ACC112 (cell line): ENCODE measurements at regions not wholly inside any gene's neighbourhood (a gene's known extent, or its start where the extent isn't known, plus 50 kb on each side); places are given as distances from the start of the nearest gene placed in this dataset.
A peak's percentile ranks its signal among the peaks of the same experiment; 100 is the strongest.

ENCODE experiments used
- H2AFZ ChIP-seq: fragments of 200-600 bp; sonication (generic); one replicate; pipeline ENCODE4 v1.6.0; 2017; ENCODE audit warnings: antibody characterized with exemption, low read length; ENCODE audit not compliant: unreplicated experiment
- H3K27ac ChIP-seq: fragments of 200-600 bp; sonication (generic); 2 replicates; pipeline ENCODE4 v1.5.1; 2014; ENCODE audit warnings: low read depth, mild to moderate bottlenecking, antibody characterized with exemption, low read length, moderate library complexity
- H3K27me3 ChIP-seq: fragments of 200-600 bp; sonication (generic); 2 replicates; pipeline ENCODE4 v1.6.1; 2014; ENCODE audit warnings: mild to moderate bottlenecking, antibody characterized with exemption, low read length, moderate library complexity, mixed read lengths; ENCODE audit not compliant: insufficient read depth
- H3K36me3 ChIP-seq: fragments of 200-600 bp; sonication (generic); 2 replicates; pipeline ENCODE4 v1.6.1; 2016; ENCODE audit warnings: mild to moderate bottlenecking, antibody characterized with exemption, low read length, moderate library complexity, mixed read lengths; ENCODE audit not compliant: insufficient read depth
- H3K4me1 ChIP-seq: fragments of 200-600 bp; sonication (generic); one replicate; pipeline ENCODE4 v1.6.1; 2016; ENCODE audit warnings: low read length, mixed read lengths; ENCODE audit not compliant: insufficient read depth, unreplicated experiment, control insufficient read depth
- H3K4me3 ChIP-seq: fragments of 200-600 bp; sonication (generic); 2 replicates; pipeline ENCODE4 v1.5.1; 2014; ENCODE audit warnings: mild to moderate bottlenecking, low read depth, low read length
- H3K79me2 ChIP-seq: fragments of 200-600 bp; sonication (generic); one replicate; pipeline ENCODE4 v1.6.0; 2016; ENCODE audit warnings: low read length; ENCODE audit not compliant: control insufficient read depth, unreplicated experiment, insufficient read depth

DNA sequence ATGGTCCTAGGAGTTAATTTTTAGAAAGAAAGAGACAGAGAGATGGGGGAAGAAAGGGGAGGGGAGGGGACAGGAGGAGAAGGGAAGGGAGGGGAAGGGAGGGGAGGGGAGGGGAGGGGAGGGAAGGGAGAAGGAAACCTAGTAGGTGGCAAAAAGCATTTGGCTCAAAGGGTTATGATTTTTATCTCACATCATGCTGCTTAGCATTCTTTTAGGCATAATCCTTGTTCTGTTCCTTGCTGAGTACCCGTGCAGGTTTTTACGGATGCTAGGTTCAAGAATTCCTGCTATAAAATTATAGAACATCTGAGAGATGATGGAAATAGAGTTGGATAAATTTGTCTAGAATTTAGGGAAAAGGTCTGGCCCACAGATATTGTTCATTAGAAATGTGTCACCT lies 132.4 kb upstream of the PRSS1 start:
- peaks cover 21% of the 10 kb centered on the region; the same call in 1 of the 2 replicates for H3K27me3 ChIP-seq
- H3K4me1 ChIP-seq, result peaks cover 8% of the 10 kb centered on the region
- H3K79me2 ChIP-seq, result no peaks in the 10 kb centered on the region
- no peak overlapping the region for H2AFZ ChIP-seq
- no peaks in the 10 kb centered on the region for H3K36me3 ChIP-seq
- no peak overlapping the region for H3K4me3 ChIP-seq
- H3K27ac ChIP-seq, result no peak overlapping the region

DNA sequence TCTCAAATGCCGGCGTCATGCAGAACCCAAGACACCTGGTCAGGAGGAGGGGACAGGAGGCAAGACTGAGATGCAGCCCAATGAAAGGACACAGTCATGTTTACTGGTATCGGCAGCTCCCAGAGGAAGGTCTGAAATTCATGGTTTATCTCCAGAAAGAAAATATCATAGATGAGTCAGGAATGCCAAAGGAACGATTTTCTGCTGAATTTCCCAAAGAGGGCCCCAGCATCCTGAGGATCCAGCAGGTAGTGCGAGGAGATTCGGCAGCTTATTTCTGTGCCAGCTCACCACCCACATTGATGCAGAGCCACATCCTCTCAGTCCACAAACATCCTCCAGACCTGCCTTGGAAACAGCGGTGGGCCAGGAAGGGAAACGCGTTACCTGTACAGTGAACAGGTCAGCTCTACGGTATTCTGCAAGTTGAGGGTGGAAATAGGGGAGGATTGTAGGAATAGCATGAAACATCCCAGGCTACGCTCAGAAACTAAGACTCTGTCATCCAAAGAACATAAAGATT lies 133.1 kb upstream of the PRSS1 start:
- Histone ChIP-seq H2AFZ (no peak overlapping the region), H3K79me2 (no peaks in the 10 kb centered on the region), H3K27me3 (peaks cover 18% of the 10 kb centered on the region; the same call in 1 of the 2 replicates), H3K27ac (no peak overlapping the region), H3K4me3 (no peak overlapping the region), H3K4me1 (peaks cover 13% of the 10 kb centered on the region), H3K36me3 (no peaks in the 10 kb centered on the region)

DNA sequence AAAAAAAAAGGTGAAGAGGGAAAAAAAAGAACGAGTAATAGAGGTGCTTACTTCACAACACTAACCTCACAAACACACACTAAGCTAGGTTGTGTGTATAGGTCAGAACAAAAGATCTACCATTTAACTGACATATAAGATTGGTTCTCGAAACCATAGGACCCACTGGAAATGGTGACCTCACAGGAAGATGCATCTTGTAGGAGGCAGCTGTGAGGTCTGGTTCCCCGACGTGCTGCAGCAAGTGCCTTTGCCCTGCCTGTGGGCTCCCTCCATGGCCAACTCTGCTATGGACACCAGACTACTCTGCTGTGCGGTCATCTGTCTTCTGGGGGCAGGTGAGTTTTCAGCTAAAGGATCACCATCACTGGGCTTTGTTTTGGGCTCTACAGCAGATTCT lies 133.8 kb upstream of the PRSS1 start:
- Histone ChIP-seq H3K4me1 (peaks cover 13% of the 10 kb centered on the region), H3K27me3 (peaks cover 17% of the 10 kb centered on the region; the same call in 1 of the 2 replicates), H3K79me2 (no peaks in the 10 kb centered on the region), H3K36me3 (no peaks in the 10 kb centered on the region), H3K27ac (no peak overlapping the region), H2AFZ (no peak overlapping the region), H3K4me3 (no peak overlapping the region)

DNA sequence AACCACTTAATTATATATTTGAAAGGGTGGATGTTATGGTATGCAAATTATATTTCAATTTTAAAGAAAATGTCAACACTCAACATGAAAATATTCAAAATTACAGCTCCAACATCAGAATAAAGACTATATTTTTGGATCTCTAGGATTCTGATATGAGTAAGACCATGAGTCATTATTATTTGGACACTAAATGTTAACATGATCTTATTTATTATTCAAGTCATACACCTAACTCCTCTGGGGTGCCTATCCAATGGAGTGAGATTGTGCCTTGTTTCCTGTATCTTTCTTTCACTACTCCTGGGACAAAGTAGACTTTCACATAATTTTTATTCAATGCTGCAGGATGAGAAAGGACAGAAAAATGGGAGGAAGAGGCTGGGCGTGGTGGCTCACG lies 135.2 kb upstream of the PRSS1 start:
- H3K4me1 ChIP-seq, result peaks cover 13% of the 10 kb centered on the region
- H2AFZ ChIP-seq, result no peak overlapping the region

DNA sequence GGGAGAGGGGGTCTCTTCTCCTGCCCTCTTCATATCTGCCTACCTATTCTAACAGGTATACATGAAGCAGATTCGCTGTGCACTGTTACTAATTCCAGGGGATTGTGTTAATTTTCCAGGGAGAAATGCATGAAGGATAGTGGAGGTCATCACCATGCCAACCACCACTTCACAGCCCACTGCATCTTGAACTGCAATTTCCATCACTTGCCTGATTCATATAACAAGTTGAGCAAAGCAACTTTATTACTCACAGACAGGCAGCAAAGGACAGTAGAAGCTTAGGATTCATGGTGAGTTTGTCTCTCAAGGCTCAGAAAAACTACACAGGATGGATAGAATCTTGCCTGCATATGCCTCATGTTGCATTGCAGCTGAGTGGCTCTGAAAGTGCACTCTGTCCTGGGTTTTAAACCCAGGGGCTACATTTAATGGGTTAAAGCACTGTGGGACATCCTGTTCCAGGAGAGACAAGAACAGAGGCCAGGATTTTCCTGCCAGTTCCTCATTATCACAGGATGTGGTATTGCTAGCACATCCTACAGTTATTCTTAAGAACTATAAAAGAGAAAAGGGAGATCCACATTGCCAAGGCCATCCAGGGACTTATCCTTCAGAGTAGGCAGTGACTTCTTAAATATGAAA lies 136.9 kb upstream of the PRSS1 start:
- Histone ChIP-seq H3K4me1 (peaks cover 13% of the 10 kb centered on the region), H3K36me3 (no peaks in the 10 kb centered on the region), H3K27ac (0 out of 2 replicates have a peak overlapping the region, but pooled peaks have one; percentile 13), H2AFZ (no peak overlapping the region), H3K79me2 (no peaks in the 10 kb centered on the region), H3K27me3 (peaks cover 9% of the 10 kb centered on the region; the same call in 1 of the 2 replicates), H3K4me3 (no peak overlapping the region)

More for the DNA sequence above, 135.2 kb upstream of the PRSS1 start:
- Histone ChIP-seq H3K4me3 (no peak overlapping the region), H3K79me2 (no peaks in the 10 kb centered on the region), H3K27me3 (peaks cover 17% of the 10 kb centered on the region; the same call in 1 of the 2 replicates), H3K27ac (no peak overlapping the region), H3K36me3 (no peaks in the 10 kb centered on the region)

DNA sequence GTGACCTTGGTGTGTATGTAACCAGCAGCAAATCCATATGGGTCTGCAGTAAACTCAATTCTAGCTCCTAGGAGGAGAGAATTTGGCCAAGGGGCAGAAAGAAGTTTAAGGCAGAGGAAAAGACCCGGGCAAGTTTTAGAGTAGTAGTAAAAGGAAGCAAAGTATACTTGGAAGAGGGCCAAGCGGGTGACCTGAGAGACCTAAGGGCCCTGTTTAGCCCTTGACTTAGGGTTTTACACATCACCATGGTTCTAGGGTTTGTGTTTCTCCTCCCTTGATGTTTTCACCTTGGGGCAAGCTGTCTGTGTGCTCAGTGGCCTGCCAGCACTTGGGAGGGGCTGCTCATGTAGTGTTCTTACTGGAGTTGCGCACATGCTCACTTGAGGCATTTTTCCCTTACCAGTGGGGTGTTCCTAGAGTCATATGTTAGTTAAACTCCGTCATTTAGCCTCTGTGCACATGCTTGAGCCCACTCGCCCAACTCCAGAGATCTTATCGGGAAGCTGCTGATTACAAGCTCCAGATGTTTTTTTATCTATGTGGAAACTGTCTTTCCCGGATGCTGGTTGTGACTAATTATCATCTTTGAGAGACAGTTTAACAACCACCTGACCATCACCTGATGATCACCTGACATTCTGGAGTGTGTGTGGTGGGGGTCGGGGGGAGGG lies 137.6 kb upstream of the PRSS1 start:
- H3K4me3 ChIP-seq, result no peak overlapping the region
- H2AFZ ChIP-seq, result no peak overlapping the region
- H3K27me3 ChIP-seq, result peaks cover 8% of the 10 kb centered on the region; the same call in 1 of the 2 replicates
- H3K27ac ChIP-seq, result no peak overlapping the region
- no peaks in the 10 kb centered on the region for H3K79me2 ChIP-seq
- peaks cover 13% of the 10 kb centered on the region for H3K4me1 ChIP-seq
- no peaks in the 10 kb centered on the region for H3K36me3 ChIP-seq

DNA sequence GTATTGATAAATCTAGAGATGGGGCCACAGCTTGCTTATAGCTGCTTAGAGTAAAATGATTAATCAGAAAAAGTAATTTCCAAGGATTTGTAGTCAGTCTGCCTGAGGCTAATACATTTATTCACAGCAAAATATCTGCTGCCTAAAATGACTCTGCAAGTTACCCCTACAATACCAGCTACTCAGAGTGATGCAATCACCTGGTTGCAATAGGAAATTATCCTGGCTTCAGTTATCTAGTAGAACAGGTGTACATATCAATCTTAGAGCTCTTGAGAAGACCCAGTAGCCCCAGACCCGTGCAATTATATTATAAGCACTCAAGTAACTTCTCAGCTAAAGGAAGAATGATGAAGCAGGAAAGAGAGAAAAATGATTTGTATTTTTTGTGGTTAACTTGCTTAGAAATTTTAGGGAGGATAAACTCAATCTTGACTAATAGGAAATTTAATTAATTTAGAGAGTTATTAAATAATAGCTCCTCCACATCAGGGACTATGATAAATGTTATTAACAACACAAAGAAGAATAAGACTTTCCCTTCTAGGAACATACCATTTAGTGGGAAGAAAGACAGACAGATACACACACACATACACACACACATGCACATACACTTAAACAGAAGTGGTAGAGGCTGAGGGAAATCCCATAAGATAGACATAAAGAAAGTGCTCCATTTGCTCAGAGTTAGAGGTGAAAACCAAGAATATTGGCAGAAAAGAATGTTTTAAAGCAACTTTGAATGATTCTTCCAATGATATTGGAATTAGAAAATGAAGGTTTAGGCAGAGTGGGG lies 140.4 kb upstream of the PRSS1 start:
- H3K27me3 ChIP-seq, result no peaks in the 10 kb centered on the region
- H3K27ac ChIP-seq, result no peak overlapping the region
- peaks cover 13% of the 10 kb centered on the region for H3K4me1 ChIP-seq
- H2AFZ ChIP-seq, result no peak overlapping the region
- no peaks in the 10 kb centered on the region for H3K36me3 ChIP-seq
- no peaks in the 10 kb centered on the region for H3K79me2 ChIP-seq
- H3K4me3 ChIP-seq, result no peak overlapping the region

DNA sequence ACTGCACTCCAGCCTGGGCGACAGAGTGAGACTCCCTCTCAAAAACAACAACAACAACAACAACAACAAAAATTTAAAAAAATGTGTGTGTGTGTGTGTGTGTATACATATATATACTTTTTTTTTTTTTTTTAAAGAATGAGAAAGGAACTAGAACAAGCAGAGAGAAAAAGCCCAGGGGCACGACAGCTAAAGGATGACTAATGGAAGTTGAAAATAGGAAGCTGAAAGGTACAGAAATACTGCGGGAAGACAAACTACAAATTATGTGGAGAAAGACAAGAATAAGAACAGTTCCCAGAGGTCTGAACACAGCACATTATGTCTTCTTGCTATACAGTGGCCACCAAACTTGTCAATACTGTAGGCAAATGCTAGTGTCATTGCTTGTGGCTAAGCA lies 141.9 kb upstream of the PRSS1 start:
- no peaks in the 10 kb centered on the region for H3K79me2 ChIP-seq

DNA sequence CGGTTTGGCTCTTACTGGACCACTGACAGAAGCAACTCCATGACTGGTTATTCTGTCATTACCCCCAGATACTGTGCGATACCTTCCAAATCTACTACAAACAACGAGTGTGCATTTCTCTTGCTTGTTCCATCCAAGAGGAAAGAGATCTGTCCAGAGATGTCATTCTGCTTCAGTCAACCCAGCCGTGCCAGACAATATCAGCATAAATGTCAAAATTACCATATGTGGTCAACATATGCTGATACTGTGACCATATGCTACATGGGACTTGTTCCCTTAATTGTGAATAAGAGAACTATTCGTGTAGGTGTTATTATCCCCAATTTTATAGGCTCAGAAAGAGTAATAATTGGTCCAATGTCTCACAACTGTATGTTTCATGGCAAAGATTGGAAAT lies 143.2 kb upstream of the PRSS1 start:
- Histone ChIP-seq H3K4me1 (peaks cover 4% of the 10 kb centered on the region), H3K27ac (no peak overlapping the region), H3K36me3 (no peaks in the 10 kb centered on the region), H3K79me2 (no peaks in the 10 kb centered on the region), H3K4me3 (no peak overlapping the region), H3K27me3 (no peaks in the 10 kb centered on the region), H2AFZ (no peak overlapping the region)

More for the DNA sequence above, 141.9 kb upstream of the PRSS1 start:
- Histone ChIP-seq H3K27me3 (no peaks in the 10 kb centered on the region), H3K27ac (no peak overlapping the region), H3K4me3 (no peak overlapping the region), H3K4me1 (peaks cover 12% of the 10 kb centered on the region), H2AFZ (no peak overlapping the region), H3K36me3 (no peaks in the 10 kb centered on the region)

DNA sequence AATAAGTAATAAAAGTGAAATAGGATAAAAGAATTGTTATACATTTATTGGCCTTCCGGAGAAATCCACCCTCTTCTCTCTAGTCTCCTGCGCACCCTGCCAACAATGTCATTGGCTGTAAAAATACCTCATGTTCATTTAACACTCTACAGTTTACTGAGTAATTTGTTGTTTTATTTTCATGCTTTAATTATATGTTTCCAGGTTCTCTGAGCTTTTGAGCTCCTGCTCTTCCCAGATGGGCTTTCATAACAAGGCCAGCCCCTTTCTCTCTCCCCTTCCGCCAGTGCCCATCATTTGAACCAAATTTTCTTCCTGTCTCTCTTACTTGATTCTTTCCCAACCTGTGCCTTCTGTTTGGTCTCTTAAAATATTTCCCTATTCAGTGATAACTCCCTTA lies 144.6 kb upstream of the PRSS1 start:
- H3K27me3 ChIP-seq, result no peaks in the 10 kb centered on the region
- no peak overlapping the region for H3K27ac ChIP-seq
- H2AFZ ChIP-seq, result peak overlapping the region; percentile 59
- peaks cover 4% of the 10 kb centered on the region for H3K4me1 ChIP-seq
- H3K36me3 ChIP-seq, result no peaks in the 10 kb centered on the region
- H3K79me2 ChIP-seq, result no peaks in the 10 kb centered on the region
- no peak overlapping the region for H3K4me3 ChIP-seq
